ENCODE measurements at regions not wholly inside any gene's neighbourhood (a gene's known extent, or its start where the extent isn't known, plus 50 kb on each side); places are given as distances from the start of the nearest gene placed in this dataset.

DNA sequence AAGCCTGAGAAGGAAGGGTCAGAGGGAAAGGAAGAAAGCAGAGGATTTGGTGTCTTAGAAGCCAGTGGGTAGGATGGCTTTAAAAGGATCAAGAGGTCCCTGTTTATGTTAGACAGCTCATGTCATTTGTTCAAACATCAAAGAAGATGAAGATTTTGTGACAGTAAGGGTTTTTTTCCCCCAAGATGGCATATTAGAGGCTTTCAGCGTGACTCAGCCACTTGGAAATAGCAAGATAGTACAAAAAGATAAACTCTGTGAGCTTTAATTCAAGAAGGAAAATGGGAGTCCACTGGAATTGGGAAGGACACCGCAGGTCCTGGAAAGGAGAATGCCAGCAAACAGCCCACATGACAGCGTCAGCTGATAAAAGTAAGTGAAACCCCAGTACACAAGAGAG lies 467.1 kb upstream of the THBS1 start:
- POLR2A ChIA-PET (ENCODE audit: partially characterized antibody): interaction anchor here (1.4 kb wide), 1 partner anchor 467 kb away, joined by 3 read pairs; the partner anchor contains the start of gene THBS1
- no peak for DNase-seq (ENCODE audit: low read depth in 1 of 2, low spot score in 2 of 2)

More for the DNA sequence above, 467.1 kb upstream of the THBS1 start:
- H2AFZ ChIP-seq (ENCODE audit: low read length): no peak overlapping the region
- TF ChIP-seq POLR2A (IDR thresholded peaks at IDR 0.05; ENCODE audit: control extremely low read depth in 1 of 2, low read depth in 2 of 2, low read length in 2 of 2) (no peak), PHF8 (conservative IDR thresholded peaks at IDR 0.05; ENCODE audit: low read depth, low read length) (no peak), ZNF274 (IDR thresholded peaks at IDR 0.05; ENCODE audit: borderline replicate concordance, extremely low read depth, low read length) (no peak), CHD2 (IDR thresholded peaks at IDR 0.05; ENCODE audit: low read length) (no peak), RXRA (IDR thresholded peaks at IDR 0.05; ENCODE audit: insufficient read depth, low read depth, low read length) (no peak)
- H3K79me2 ChIP-seq (ENCODE audit: control insufficient read depth in 1 of 2, insufficient read depth in 2 of 2, low read length in 2 of 2): no peaks in the 10 kb centered on the region
- H2BK120ac ChIP-seq (replicated peaks; ENCODE audit: low read depth, low read length): no peak overlapping the region
- H4K5ac ChIP-seq (ENCODE audit: insufficient read length, low read depth, low read length): no peak overlapping the region
- no peak overlapping the region for H2BK15ac ChIP-seq (ENCODE audit: low read length)
- H3K36me3 ChIP-seq (ENCODE audit: control insufficient read depth in 2 of 4, insufficient read depth in 4 of 4, low read length in 3 of 4): no peaks in the 10 kb centered on the region
- H3K9me3 ChIP-seq (ENCODE audit: insufficient read depth in 2 of 2, low read depth in 1 of 2, low read length in 1 of 2): no peaks in the 10 kb centered on the region
- no peak overlapping the region for H3K4ac ChIP-seq (replicated peaks; ENCODE audit: insufficient read length, low read depth, low read length)
- no peak for FAIRE-seq
- CTCF ChIA-PET (ENCODE audit: partially characterized antibody): interaction anchor here (0.9 to 1.3 kb wide), 2 partner anchors 13 to 40 kb away, joined by 3 to 5 read pairs; no protein-coding TSS in a partner anchor
- H3K27ac ChIP-seq (ENCODE audit: low read depth, low read length): no peak overlapping the region
- H3K27me3 ChIP-seq (replicated peaks in 1 of 4; ENCODE audit: control insufficient read depth in 3 of 4, extremely low read depth in 1 of 4, insufficient read depth in 3 of 4, low read length in 3 of 4): no peaks in the 10 kb centered on the region
- no peak overlapping the region for H3K18ac ChIP-seq (ENCODE audit: extremely low read depth, low read length)
- no peak overlapping the region for H3K4me2 ChIP-seq (ENCODE audit: insufficient read depth in 1 of 2, low read depth in 2 of 2, low read length in 2 of 2)
- no peak overlapping the region for H2BK5ac ChIP-seq (ENCODE audit: low read depth, low read length)
- H3K79me1 ChIP-seq (ENCODE audit: low read depth, low read length): no peaks in the 10 kb centered on the region
- no peak overlapping the region for H3K4me3 ChIP-seq (ENCODE audit: extremely low read depth in 1 of 4, insufficient read depth in 2 of 4, low read depth in 3 of 4, low read length in 4 of 4)
- H3K56ac ChIP-seq (replicated peaks; ENCODE audit: insufficient read length, low read depth, low read length): no peak overlapping the region
- no peak overlapping the region for H3K14ac ChIP-seq (ENCODE audit: insufficient read length)
- no peak overlapping the region for H2AK5ac ChIP-seq (ENCODE audit: low read depth, low read length)
- H3K23ac ChIP-seq (ENCODE audit: insufficient read length): no peak overlapping the region
- no peak overlapping the region for H4K8ac ChIP-seq (ENCODE audit: extremely low read depth, insufficient read depth, low read length)
- no peaks in the 10 kb centered on the region for H3K23me2 ChIP-seq (ENCODE audit: low read depth, low read length)
- H2BK20ac ChIP-seq (ENCODE audit: low read length): no peak overlapping the region
- 93% methylated on average over 3 of the region's 3 CpGs; no CpG with 5 or more reads in 1 of the 2 experiments for WGBS, 2 experiments (ENCODE audit: extremely low coverage in 1 of 2, insufficient coverage in 1 of 2, insufficient read length in 1 of 2, insufficient replicate concordance in 2 of 2, low coverage in 1 of 2, low lambda C conversion rate in 2 of 2, missing lambda C conversion rate in 1 of 2)
- no peak overlapping the region for H4K91ac ChIP-seq (replicated peaks; ENCODE audit: insufficient read length, low read length)
- H2BK12ac ChIP-seq (ENCODE audit: low read depth, low read length): no peak overlapping the region
- H4K20me1 ChIP-seq (replicated peaks in 1 of 2; ENCODE audit: control insufficient read depth in 1 of 2, insufficient read depth in 2 of 2, low read length in 2 of 2): no peaks in the 10 kb centered on the region
- no peak overlapping the region for H3K9ac ChIP-seq (replicated peaks in 1 of 4; ENCODE audit: extremely low read depth in 1 of 4, low read depth in 3 of 4, low read length in 3 of 4)
- no peaks in the 10 kb centered on the region for H3K4me1 ChIP-seq (replicated peaks in 1 of 4; ENCODE audit: control insufficient read depth in 3 of 4, insufficient read depth in 4 of 4, low read length in 3 of 4)
